ENCODE measurements at regions not wholly inside any gene's neighbourhood (a gene's known extent, or its start where the extent isn't known, plus 50 kb on each side); places are given as distances from the start of the nearest gene placed in this dataset.
"Not testable (repeated sequence)": the region's sequence is repeated elsewhere in the genome, so short reads cannot be mapped to it uniquely, and the experiment has no call there.

GRCh38 chr12:105469701-105470100 lies 139.2 kb downstream of the C12orf75 start:
- DNase-seq (ENCODE audit: low read depth): no peak
- H3K4me3 ChIP-seq (ENCODE audit: low read length): no peak overlapping the region
- no peak for TF ChIP-seq CTCF (conservative IDR thresholded peaks at IDR 0.05; ENCODE audit: low read length)

GRCh38 chr12:105470102-105470501 lies 139.6 kb downstream of the C12orf75 start:
- no peak for DNase-seq (ENCODE audit: low read depth)
- H3K4me3 ChIP-seq (ENCODE audit: low read length): no peak overlapping the region
- no peak for TF ChIP-seq CTCF (conservative IDR thresholded peaks at IDR 0.05; ENCODE audit: low read length)

- TF ChIP-seq CTCF (conservative IDR thresholded peaks at IDR 0.05; ENCODE audit: low read length): no peak
- DNase-seq (ENCODE audit: low read depth): no peak
- H3K4me3 ChIP-seq (ENCODE audit: low read length): no peak overlapping the region
Observed at GRCh38 chr12:105470601-105471000, 140.1 kb downstream of the C12orf75 start.

GRCh38 chr12:105474672-105475071 lies 144.2 kb downstream of the C12orf75 start:
- TF ChIP-seq CTCF (conservative IDR thresholded peaks at IDR 0.05; ENCODE audit: low read length): no peak
- peak; percentile 21 for DNase-seq (ENCODE audit: low read depth)
- H3K4me3 ChIP-seq (ENCODE audit: low read length): no peak overlapping the region

GRCh38 chr12:105476616-105477015 lies 146.1 kb downstream of the C12orf75 start:
- no peak overlapping the region for H3K4me3 ChIP-seq (ENCODE audit: low read length)
- TF ChIP-seq CTCF (conservative IDR thresholded peaks at IDR 0.05; ENCODE audit: low read length): no peak
- no peak for DNase-seq (ENCODE audit: low read depth)

GRCh38 chr12:105477873-105478272 lies 147.4 kb downstream of the C12orf75 start:
- H3K4me3 ChIP-seq (ENCODE audit: low read length): no peak overlapping the region
- DNase-seq (ENCODE audit: low read depth): no peak
- TF ChIP-seq CTCF (conservative IDR thresholded peaks at IDR 0.05; ENCODE audit: low read length): no peak

GRCh38 chr12:105478788-105479187 lies 148.3 kb downstream of the C12orf75 start:
- DNase-seq (ENCODE audit: low read depth); H3K4me3 ChIP-seq (ENCODE audit: low read length): not testable (repeated sequence)

- no peak overlapping the region for H3K4me3 ChIP-seq (ENCODE audit: low read length)
- DNase-seq (ENCODE audit: low read depth): no peak
- no peak for TF ChIP-seq CTCF (conservative IDR thresholded peaks at IDR 0.05; ENCODE audit: low read length)
Observed at GRCh38 chr12:105479710-105480109, 149.2 kb downstream of the C12orf75 start.

Data from AG10803 (cell line).